Endothelial cell of umbilical vein (primary cell): ENCODE measurements at regions not wholly inside any gene's neighbourhood (a gene's known extent, or its start where the extent isn't known, plus 50 kb on each side); places are given as distances from the start of the nearest gene placed in this dataset.

Experiments used
- BruUV-seq: library from RNA; stranded (reverse); fragments of 400-500 nt; replicated peaks from 2 replicates; lab custom pipeline; 2021; lab: Mats Ljungman, UMichigan
- CTCF ChIA-PET: fragments of 300-600, 350-600 bp; sonication (Branson Sonifier 250); formaldehyde crosslinking; loops from one replicate; lab custom pipeline; 2021; ENCODE audit warnings: antibody characterized with exemption, inconsistent platforms; lab: Charles Lee
- POLR2A ChIA-PET: fragments of 300-600, 350-600 bp; sonication (Branson Sonifier 250); formaldehyde crosslinking; loops from one replicate; lab custom pipeline; 2021; ENCODE audit warnings: antibody characterized with exemption, inconsistent platforms; lab: Charles Lee
- DNase-seq: peaks from one replicate; pipeline ENCODE4 v3.0.0-alpha.2; 2011; ENCODE audit warnings: low read depth, low spot score
- FAIRE-seq: peaks from 2 replicates; lab custom pipeline; 2011; peaks lifted over from hg19 to GRCh38; lab: Jason Lieb, UNC
- H2AFZ ChIP-seq: 2 replicates; pipeline ENCODE4 v1.6.0; 2012; ENCODE audit warnings: low read depth, low read length, control low read depth, inconsistent platforms
- H3K27ac ChIP-seq: 2 replicates; pipeline ENCODE4 v1.5.1; 2011; ENCODE audit warnings: low read depth, mild to moderate bottlenecking, control low read depth, low read length, moderate library complexity; ENCODE audit not compliant: insufficient read depth
- H3K27me3 ChIP-seq, 2 experiments: 2 replicates each; pipeline versions ENCODE4 v1.6.0 to v1.6.1; 2011; ENCODE audit warnings: low read length in 2 of 2, mixed read lengths in 1 of 2; ENCODE audit not compliant: control insufficient read depth in 2 of 2, insufficient read depth in 2 of 2
- H3K36me3 ChIP-seq, 2 experiments: 2 replicates in 1 of 2; 3 replicates in 1 of 2; pipeline ENCODE4 v1.5.1; 2011; ENCODE audit warnings: low read length in 2 of 2, mild to moderate bottlenecking in 1 of 2, moderate library complexity in 1 of 2; ENCODE audit not compliant: control insufficient read depth in 2 of 2, insufficient read depth in 2 of 2; ENCODE audit errors: extremely low read depth in 1 of 2
- H3K4me1 ChIP-seq: 3 replicates; pipeline ENCODE4 v1.5.1; 2011; ENCODE audit warnings: mild to moderate bottlenecking, low read length; ENCODE audit not compliant: control insufficient read depth, insufficient read depth; ENCODE audit errors: extremely low read depth
- H3K4me2 ChIP-seq: 2 replicates; pipeline ENCODE4 v1.6.1; 2011; ENCODE audit warnings: low read length, control low read depth, mixed read lengths; ENCODE audit not compliant: insufficient read depth
- H3K4me3 ChIP-seq, 3 experiments: fragments of 200-600 bp in 1 of 3; sonication (generic), shearing (Covaris generic) in 1 of 3; replicated peaks in 1 of 3; 2 replicates each; pipeline ENCODE4 v1.5.1; 2011 to 2016; ENCODE audit warnings: control low read depth in 3 of 3, low read length in 3 of 3, mild to moderate bottlenecking in 2 of 3, inconsistent platforms in 1 of 3, low read depth in 1 of 3, moderate library complexity in 1 of 3; ENCODE audit not compliant: insufficient read depth in 1 of 3
- H3K79me2 ChIP-seq: 2 replicates; pipeline ENCODE4 v1.6.0; 2012; ENCODE audit warnings: low read length, inconsistent platforms; ENCODE audit not compliant: control insufficient read depth, insufficient read depth
- H3K9ac ChIP-seq: replicated peaks from 2 replicates; pipeline ENCODE3; 2011; ENCODE audit warnings: low read length, control low read depth; ENCODE audit not compliant: insufficient read depth; ENCODE audit errors: extremely low read depth
- H3K9me1 ChIP-seq: replicated peaks from 3 replicates; pipeline ENCODE4 v1.6.0; 2011; ENCODE audit warnings: mild to moderate bottlenecking, low read length; ENCODE audit not compliant: control insufficient read depth, insufficient read depth; ENCODE audit errors: extremely low read depth
- H3K9me3 ChIP-seq: replicated peaks from 2 replicates; pipeline ENCODE4 v1.5.1; 2012; ENCODE audit warnings: low read length, inconsistent platforms; ENCODE audit not compliant: control insufficient read depth, insufficient read depth
- H4K20me1 ChIP-seq: replicated peaks from 2 replicates; pipeline ENCODE3; 2011; ENCODE audit warnings: mild to moderate bottlenecking, low read length; ENCODE audit not compliant: control insufficient read depth, insufficient read depth; ENCODE audit errors: extremely low read depth
- CTCF ChIP-seq, 2 donors: IDR thresholded peaks; 1 replicate in 1 of 2; 2 replicates in 1 of 2; pipeline ENCODE4 v1.5.1; 2011; ENCODE audit warnings: low read length in 2 of 2, mild to moderate bottlenecking in 2 of 2, moderate library complexity in 2 of 2, control low read depth in 1 of 2, inconsistent platforms in 1 of 2, low read depth in 1 of 2; ENCODE audit not compliant: insufficient read depth in 1 of 2; ENCODE audit errors: extremely low read depth in 1 of 2
- EZH2 ChIP-seq: IDR thresholded peaks from 2 replicates; pipeline ENCODE4 v1.6.1; 2012; ENCODE audit warnings: borderline replicate concordance, low read depth, mild to moderate bottlenecking, moderate library complexity, low read length, inconsistent platforms; ENCODE audit not compliant: severe bottlenecking
- FOS ChIP-seq: IDR thresholded peaks from 2 replicates; pipeline ENCODE4 v1.6.1; 2011; ENCODE audit warnings: mild to moderate bottlenecking, low read length, moderate library complexity, borderline replicate concordance; ENCODE audit not compliant: insufficient read depth
- JUN ChIP-seq: IDR thresholded peaks from 2 replicates; pipeline ENCODE4 v1.6.1; 2011; ENCODE audit warnings: borderline replicate concordance, low read depth; ENCODE audit not compliant: insufficient read length, insufficient read depth
- MAX ChIP-seq: IDR thresholded peaks from 2 replicates; pipeline ENCODE4 v1.6.1; 2011; ENCODE audit not compliant: insufficient read depth, insufficient read length
- POLR2AphosphoS5 ChIP-seq: IDR thresholded peaks from 2 replicates; pipeline ENCODE4 v1.6.1; 2012; ENCODE audit warnings: low read depth, mild to moderate bottlenecking, control low read depth, low read length, moderate library complexity; ENCODE audit not compliant: insufficient read depth
- dilution Hi-C: fragments of 300-500 bp; cut with MboI; formaldehyde crosslinking; loops from one replicate; pipeline ENCODE4 v1.15.0; 2019; ENCODE audit warnings: low sequenced_read_pairs; ENCODE audit not compliant: extremely low pct_ligation_motif_present
- intact Hi-C: fragments of 100-400 bp; cut with micrococcal nuclease; formaldehyde crosslinking; loops from one replicate; pipeline ENCODE4 v1.10.0; 2022

- DNase-seq (no peak), FAIRE-seq (no peak)
- no peaks in the 10 kb centered on the region for H3K9me1 ChIP-seq
- H3K4me1 ChIP-seq, result no peaks in the 10 kb centered on the region
- no peak overlapping the region for H3K9ac ChIP-seq
- no peak overlapping the region for H3K4me2 ChIP-seq
- no peaks in the 10 kb centered on the region for H3K79me2 ChIP-seq
- ChIA-PET POLR2A (no interaction called here), CTCF (no interaction called here)
- H3K27ac ChIP-seq, result no peak overlapping the region
- H3K27me3 ChIP-seq, result no peaks in the 10 kb centered on the region
- no peaks in the 10 kb centered on the region for H4K20me1 ChIP-seq
- peaks cover 6% of the 10 kb centered on the region for H3K9me3 ChIP-seq
- no peak overlapping the region for H3K4me3 ChIP-seq
- intact Hi-C loops (no loop called here), dilution Hi-C loops (no loop called here)
- TF ChIP-seq MAX, result no peak
- no peak for TF ChIP-seq EZH2
- TF ChIP-seq CTCF (IDR thresholded peaks at IDR 0.05; ENCODE audit: extremely low read depth in 1 of 2, insufficient read depth in 1 of 2, low read depth in 1 of 2, low read length in 2 of 2), result no peak
- TF ChIP-seq JUN, result no peak
- no peak for TF ChIP-seq FOS
- no peak for TF ChIP-seq POLR2AphosphoS5
- BruUV-seq, result no TSS peak
- no peaks in the 10 kb centered on the region for H3K36me3 ChIP-seq
- no peak overlapping the region for H2AFZ ChIP-seq
Measured at GRCh38 chr4:62279689-62280088, 1079.6 kb downstream of the ADGRL3 start.

GRCh38 chr4:62275470-62275869, 1075.3 kb downstream of the ADGRL3 start:
- Histone ChIP-seq H3K36me3 (no peaks in the 10 kb centered on the region), H4K20me1 (no peaks in the 10 kb centered on the region), H2AFZ (no peak overlapping the region), H3K9ac (no peak overlapping the region), H3K27ac (no peak overlapping the region), H3K27me3 (no peaks in the 10 kb centered on the region), H3K79me2 (no peaks in the 10 kb centered on the region), H3K9me3 (peaks cover 6% of the 10 kb centered on the region), H3K9me1 (no peaks in the 10 kb centered on the region), H3K4me3 (no peak overlapping the region), H3K4me2 (no peak overlapping the region), H3K4me1 (no peaks in the 10 kb centered on the region)
- FAIRE-seq (no peak), DNase-seq (no peak)
- no peak for TF ChIP-seq MAX
- TF ChIP-seq EZH2, result no peak
- dilution Hi-C loops, result no loop called here
- no TSS peak for BruUV-seq
- ChIA-PET CTCF (no interaction called here), POLR2A (no interaction called here)
- intact Hi-C loops, result no loop called here
